GM12873 (cell line): ENCODE measurements at regions not wholly inside any gene's neighbourhood (a gene's known extent, or its start where the extent isn't known, plus 50 kb on each side); places are given as distances from the start of the nearest gene placed in this dataset.

Experiments
- TF ChIP-seq, protein P1 (sequence below): IDR thresholded peaks from 2 replicates; pipeline ENCODE4 v1.5.1; 2012; ENCODE audit warnings: low read depth, mild to moderate bottlenecking, moderate library complexity, low read length, control low read depth; ENCODE audit not compliant: insufficient read depth; ENCODE audit errors: missing control alignments

DNA sequence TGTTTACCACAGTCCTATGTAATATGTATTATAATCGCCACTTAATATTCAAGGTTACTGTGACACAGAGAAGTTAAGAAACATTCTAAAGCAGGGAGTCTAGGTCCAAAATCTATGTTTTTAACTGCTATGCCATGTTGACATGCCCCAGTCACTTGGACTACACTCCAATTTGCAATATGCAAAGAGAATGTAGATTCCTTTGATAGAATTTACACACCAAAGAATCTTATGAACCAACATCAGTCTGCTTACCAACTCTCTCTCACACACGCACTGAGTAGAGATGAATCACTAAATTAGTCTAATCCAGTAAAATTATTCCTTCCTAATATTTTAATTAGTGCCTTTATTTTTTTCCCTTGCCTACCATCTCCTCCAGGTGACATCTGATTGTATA lies 266.2 kb downstream of the OLFM3 start:
- TF ChIP-seq, protein P1, sequence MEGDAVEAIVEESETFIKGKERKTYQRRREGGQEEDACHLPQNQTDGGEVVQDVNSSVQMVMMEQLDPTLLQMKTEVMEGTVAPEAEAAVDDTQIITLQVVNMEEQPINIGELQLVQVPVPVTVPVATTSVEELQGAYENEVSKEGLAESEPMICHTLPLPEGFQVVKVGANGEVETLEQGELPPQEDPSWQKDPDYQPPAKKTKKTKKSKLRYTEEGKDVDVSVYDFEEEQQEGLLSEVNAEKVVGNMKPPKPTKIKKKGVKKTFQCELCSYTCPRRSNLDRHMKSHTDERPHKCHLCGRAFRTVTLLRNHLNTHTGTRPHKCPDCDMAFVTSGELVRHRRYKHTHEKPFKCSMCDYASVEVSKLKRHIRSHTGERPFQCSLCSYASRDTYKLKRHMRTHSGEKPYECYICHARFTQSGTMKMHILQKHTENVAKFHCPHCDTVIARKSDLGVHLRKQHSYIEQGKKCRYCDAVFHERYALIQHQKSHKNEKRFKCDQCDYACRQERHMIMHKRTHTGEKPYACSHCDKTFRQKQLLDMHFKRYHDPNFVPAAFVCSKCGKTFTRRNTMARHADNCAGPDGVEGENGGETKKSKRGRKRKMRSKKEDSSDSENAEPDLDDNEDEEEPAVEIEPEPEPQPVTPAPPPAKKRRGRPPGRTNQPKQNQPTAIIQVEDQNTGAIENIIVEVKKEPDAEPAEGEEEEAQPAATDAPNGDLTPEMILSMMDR = no peak

DNA sequence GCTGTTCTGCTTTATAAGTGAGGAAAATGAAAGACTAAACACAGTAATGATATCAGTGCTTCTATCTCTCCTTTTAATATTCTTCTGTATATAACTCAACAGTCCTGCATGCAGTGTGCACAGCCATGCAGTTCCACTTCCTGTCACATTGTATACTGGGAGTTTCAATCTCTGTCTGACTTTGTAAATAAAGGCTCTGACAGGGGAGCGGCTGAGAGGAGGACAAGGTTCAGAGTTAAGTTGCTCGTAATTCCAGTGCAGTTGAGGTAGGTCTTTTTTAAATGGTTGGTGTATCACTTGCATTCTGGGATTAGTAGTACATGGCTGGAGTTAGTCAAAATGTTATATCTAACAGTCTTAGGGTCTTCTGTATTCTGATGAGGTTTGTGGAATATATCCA lies 264.5 kb downstream of the OLFM3 start:
- TF ChIP-seq, protein P1 = no peak

DNA sequence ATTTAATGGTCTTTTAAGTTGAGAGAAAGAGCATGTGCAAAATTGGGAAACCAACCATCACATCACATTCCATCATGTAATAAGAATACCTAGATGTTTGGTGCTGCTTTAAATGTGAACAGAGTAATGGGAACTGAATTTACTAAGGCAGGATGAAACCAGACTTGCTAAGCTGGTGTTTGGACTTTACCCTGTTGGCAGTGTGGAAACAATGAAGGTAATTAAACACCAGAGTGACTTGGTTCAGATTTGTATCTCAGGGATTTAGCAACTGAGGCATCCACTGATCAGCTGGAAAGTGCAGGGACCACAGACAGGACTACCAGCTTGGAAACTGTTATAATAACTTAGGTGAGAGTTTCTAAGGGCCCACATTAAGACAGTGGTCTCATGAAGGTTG lies 263.4 kb downstream of the OLFM3 start:
- TF ChIP-seq, protein P1 = no peak

DNA sequence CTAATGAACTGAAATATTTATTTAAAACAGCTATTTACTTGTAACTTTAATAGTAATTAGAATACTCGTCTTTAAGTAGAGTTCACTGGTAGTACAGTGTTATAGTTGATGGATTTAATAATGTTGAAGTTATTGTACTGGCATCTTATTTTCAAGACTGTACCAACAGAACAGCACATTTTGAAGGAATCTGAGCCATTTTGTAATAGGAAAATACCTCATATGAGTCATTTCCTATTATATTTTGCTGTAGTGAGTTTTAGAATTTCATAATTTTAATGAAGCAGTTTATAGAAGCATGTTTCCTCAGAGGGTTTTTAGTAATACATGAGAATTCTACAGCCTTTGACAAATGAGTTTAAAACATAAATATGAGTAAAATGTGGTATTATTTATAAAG lies 258.3 kb downstream of the OLFM3 start:
- TF ChIP-seq, protein P1 = no peak

- TF ChIP-seq, protein P1 = no peak
Measured at GRCh38 chr1:101739146-101739545, 257.6 kb downstream of the OLFM3 start.

DNA sequence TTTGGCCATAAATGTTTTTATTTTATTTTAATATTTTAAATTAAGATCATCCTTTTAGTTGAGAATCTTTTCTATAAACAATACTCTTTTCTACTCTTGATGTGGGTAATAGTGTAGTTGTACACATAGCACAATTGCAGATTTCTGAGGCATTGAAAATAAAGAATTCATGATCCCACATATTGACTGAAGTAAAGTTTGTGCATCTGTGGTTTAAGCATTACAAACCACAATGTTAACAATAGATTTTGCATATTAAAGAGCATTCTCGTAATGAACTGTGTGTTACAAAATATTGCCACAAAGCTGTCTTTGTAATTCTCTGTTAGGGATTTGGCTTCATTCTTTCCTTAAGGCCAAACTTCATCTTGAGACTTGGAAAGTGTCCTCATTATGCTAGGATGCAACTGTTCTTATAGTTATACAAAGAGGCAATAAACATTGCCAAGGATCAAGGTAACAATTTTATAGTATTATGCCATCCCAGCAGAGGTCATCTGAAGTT lies 256.8 kb downstream of the OLFM3 start:
- TF ChIP-seq, protein P1 = no peak

DNA sequence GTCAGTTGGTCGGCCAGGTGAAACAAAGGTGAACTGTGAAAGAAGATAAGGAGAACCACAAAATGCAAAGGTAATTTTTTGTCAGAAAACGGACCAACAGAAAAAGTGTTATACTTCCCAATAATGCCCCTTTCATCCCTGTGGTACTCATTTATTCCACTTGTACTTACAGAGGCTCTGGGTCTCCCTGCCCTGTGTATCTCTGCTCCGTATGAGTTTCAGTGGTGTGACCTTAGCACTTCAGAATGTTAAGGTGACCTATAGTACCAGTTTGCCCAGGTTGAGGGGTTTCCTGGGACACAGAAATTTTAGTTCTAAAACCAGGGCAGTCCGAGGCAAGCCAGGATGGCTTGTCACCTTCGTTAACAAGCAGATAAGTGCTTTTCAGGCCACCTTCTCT lies 254.8 kb downstream of the OLFM3 start:
- TF ChIP-seq, protein P1 = no peak
